Urinary bladder (tissue), 3 donors: ENCODE measurements at regions not wholly inside any gene's neighbourhood (a gene's known extent, or its start where the extent isn't known, plus 50 kb on each side); places are given as distances from the start of the nearest gene placed in this dataset.
"Not testable (repeated sequence)": the region's sequence is repeated elsewhere in the genome, so short reads cannot be mapped to it uniquely, and the experiment has no call there.

ENCODE experiments used
- DNase-seq: peaks from one replicate; pipeline ENCODE4 v3.0.0-alpha.2; 2015; ENCODE audit errors: extremely low spot score
- H3K27ac ChIP-seq: one replicate; pipeline ENCODE4 v1.5.1; 2013; ENCODE audit warnings: low read depth, mild to moderate bottlenecking, moderate library complexity
- H3K36me3 ChIP-seq: one replicate; pipeline ENCODE4 v1.6.1; 2013; ENCODE audit warnings: mild to moderate bottlenecking, moderate library complexity; ENCODE audit not compliant: insufficient read depth
- H3K4me1 ChIP-seq: one replicate; pipeline ENCODE4 v1.6.1; 2013; ENCODE audit warnings: mild to moderate bottlenecking, moderate library complexity; ENCODE audit not compliant: insufficient read depth
- H3K4me3 ChIP-seq: one replicate; pipeline ENCODE4 v1.5.1; 2013; ENCODE audit warnings: low read depth, low read length
- WGBS: extraction: QIAGEN DNeasy Blood & Tissue Kit; methylation state at CpG from one replicate; pipeline ENCODE4 v1.1.7; 2013; 5-methylcytosine and 5-hydroxymethylcytosine counted together
- donor health status: healthy with polysubstance abuse.
- donor health status: healthy.

GRCh38 chr13:78084401-78084800, 165.8 kb upstream of the EDNRB start:
- peak; percentile 14 for DNase-seq
- H3K27ac ChIP-seq: no peak overlapping the region
- WGBS: 33% methylated on average over 1 of the region's 1 CpG
- no peaks in the 10 kb centered on the region for H3K36me3 ChIP-seq
- no peak overlapping the region for H3K4me3 ChIP-seq
- no peaks in the 10 kb centered on the region for H3K4me1 ChIP-seq

DNA sequence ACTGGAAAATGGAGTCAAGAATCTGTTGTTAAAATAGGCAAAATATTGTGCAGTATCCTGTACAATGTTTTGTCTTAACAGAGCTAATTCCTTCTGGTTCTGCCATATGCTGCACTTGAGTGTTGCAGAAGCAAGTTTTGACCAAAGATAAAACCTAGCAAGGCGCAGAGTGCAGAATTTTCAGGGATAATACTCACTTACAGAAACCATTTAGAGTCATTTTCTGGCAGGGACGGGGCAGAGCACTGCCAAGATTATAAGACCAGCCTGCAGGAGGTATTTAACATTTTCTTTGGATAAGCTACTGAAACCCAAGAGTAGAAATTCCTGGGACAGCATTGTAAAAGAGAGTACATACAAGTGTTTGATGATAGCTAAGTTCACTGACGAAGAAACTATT, 159.5 kb upstream of the EDNRB start:
- no peak for DNase-seq
- Histone ChIP-seq H3K36me3 (no peaks in the 10 kb centered on the region), H3K4me3 (no peak overlapping the region), H3K27ac (no peak overlapping the region), H3K4me1 (no peaks in the 10 kb centered on the region)
- 51% methylated on average over 3 of the region's 3 CpGs for WGBS

- 81% methylated on average over 1 of the region's 1 CpG for WGBS
- Histone ChIP-seq H3K4me1 (no peaks in the 10 kb centered on the region), H3K4me3 (no peak overlapping the region), H3K27ac (no peak overlapping the region), H3K36me3 (no peaks in the 10 kb centered on the region)
- no peak for DNase-seq
Measured at GRCh38 chr13:78067290-78067689, 148.7 kb upstream of the EDNRB start.

DNA sequence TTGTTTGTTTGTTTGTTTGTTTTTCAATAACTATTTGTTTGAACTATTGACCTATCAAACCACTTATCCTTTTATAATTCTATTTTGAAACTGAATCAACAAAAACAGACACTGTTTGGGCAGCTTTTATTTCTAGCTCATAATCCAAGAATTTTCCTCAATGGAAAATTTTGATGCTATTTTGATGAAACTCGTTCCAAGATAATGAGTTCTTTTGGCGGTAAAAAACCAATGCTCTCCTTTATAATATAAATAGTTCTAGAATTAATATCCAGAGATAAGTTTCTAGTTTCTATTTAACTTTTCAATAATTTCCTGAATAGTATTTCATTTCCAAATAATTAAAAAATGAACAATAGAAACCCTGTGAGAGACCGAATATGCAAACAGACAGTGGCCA, 146.5 kb upstream of the EDNRB start:
- H3K4me1 ChIP-seq: no peaks in the 10 kb centered on the region
- H3K27ac ChIP-seq: no peak overlapping the region
- H3K36me3 ChIP-seq: no peaks in the 10 kb centered on the region
- DNase-seq: no peak
- WGBS: 62% methylated on average over 3 of the region's 3 CpGs
- no peak overlapping the region for H3K4me3 ChIP-seq

- DNase-seq: no peak
- no peak overlapping the region for H3K4me3 ChIP-seq
- no peaks in the 10 kb centered on the region for H3K36me3 ChIP-seq
- no peak overlapping the region for H3K27ac ChIP-seq
- WGBS: 89% methylated on average over 5 of the region's 5 CpGs
- H3K4me1 ChIP-seq: no peaks in the 10 kb centered on the region
Measured at GRCh38 chr13:78061806-78062205, 143.2 kb upstream of the EDNRB start.

DNA sequence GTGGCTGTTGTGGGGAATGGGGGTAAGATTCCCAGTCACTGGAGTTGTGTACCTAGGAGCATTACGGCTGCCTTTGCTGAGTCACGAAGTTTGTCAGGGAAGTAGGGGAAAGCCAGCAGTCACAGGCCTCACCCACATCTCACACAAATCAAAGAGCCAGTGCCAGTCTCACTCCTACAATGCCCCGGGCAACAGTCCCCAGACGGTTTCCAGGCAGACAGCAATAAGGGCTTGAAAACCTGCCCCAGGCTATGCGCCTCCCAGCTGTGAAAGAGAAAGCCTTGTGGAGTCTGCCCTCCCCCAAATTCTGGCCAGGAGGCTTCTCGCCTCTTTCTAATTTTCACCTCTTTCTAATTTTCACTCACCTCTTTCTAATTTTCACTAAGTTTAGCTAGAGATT, 142.3 kb upstream of the EDNRB start:
- H3K27ac ChIP-seq: no peak overlapping the region
- WGBS: 94% methylated on average over 6 of the region's 6 CpGs

GRCh38 chr13:78056865-78057264, 138.2 kb upstream of the EDNRB start:
- H3K36me3 ChIP-seq, H3K4me3 ChIP-seq, H3K27ac ChIP-seq, H3K4me1 ChIP-seq, DNase-seq: not testable (repeated sequence)
- 97% methylated on average over 2 of the region's 2 CpGs for WGBS

More for the DNA sequence above, 142.3 kb upstream of the EDNRB start:
- no peaks in the 10 kb centered on the region for H3K4me1 ChIP-seq
- no peak for DNase-seq
- H3K4me3 ChIP-seq: no peak overlapping the region
- H3K36me3 ChIP-seq: no peaks in the 10 kb centered on the region

DNA sequence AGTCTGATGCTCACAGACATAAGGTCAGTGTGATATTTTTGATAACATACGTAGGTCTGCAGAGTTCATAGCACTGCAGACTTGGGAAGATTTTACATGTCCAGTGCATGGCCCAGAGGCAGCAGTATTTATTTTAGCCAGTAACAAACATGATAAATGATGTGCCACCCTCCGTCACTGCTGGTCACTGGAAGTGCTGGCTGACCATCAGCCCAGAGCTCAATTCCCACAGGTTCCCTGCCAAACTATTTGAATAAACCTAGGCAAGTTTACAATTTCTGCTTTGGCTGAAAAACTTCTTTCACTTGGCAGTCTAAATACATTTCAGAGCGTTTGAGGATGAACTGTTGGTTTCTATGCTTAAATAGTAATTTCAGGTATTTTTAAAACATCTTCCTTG, 135.5 kb upstream of the EDNRB start:
- 17% methylated on average over 3 of the region's 3 CpGs for WGBS

DNA sequence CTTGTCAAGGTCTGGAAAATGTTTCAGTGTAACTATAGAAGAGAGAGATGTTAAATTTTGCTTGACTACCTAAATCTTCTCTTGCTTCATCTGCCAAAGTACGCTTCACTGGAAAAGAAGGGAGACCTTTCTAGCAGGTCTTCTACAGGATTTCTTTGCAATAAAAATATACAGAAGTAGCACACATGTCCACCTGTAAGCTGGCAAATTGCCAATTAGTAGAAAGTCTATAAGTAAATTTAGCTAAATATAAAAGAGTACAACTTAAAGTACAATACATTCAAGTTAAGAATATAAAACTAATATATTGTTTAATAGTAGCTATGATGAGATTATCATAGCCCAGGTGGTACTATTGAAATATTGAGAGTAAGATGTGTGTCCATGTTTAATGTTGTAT, 128.5 kb upstream of the EDNRB start:
- no peaks in the 10 kb centered on the region for H3K36me3 ChIP-seq
- H3K4me3 ChIP-seq: no peak overlapping the region
- 87% methylated on average over 1 of the region's 1 CpG for WGBS
- H3K27ac ChIP-seq: no peak overlapping the region
- no peak for DNase-seq
- H3K4me1 ChIP-seq: no peaks in the 10 kb centered on the region

More for the DNA sequence above, 135.5 kb upstream of the EDNRB start:
- no peak overlapping the region for H3K4me3 ChIP-seq
- no peaks in the 10 kb centered on the region for H3K4me1 ChIP-seq
- no peaks in the 10 kb centered on the region for H3K36me3 ChIP-seq
- no peak overlapping the region for H3K27ac ChIP-seq
- DNase-seq: no peak

DNA sequence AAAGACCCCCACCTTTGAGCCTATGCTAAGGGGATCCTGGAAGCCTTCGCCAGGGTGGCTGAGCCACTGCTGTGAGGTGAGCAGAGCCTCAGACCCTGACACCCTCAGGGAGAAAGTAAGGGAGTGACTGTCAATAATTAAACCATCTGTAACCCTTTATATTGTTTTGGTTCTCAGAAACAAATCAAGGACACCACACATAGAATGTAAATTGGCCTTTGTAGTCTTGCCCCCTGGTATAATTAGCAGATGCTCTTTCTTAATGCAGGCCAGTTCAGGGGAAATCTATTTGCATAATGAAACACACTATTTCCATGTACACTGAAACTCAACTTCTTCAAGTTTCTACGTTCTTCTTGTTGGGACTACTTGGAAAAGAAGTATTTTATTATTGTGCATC, 127.7 kb upstream of the EDNRB start:
- Histone ChIP-seq H3K36me3 (no peaks in the 10 kb centered on the region), H3K4me3 (no peak overlapping the region), H3K27ac (no peak overlapping the region), H3K4me1 (no peaks in the 10 kb centered on the region)
- DNase-seq: no peak
- whole genome bisulfite sequencing: 44% methylated on average over 2 of the region's 2 CpGs

GRCh38 chr13:78045916-78046315, 127.3 kb upstream of the EDNRB start:
- H3K36me3 ChIP-seq: no peaks in the 10 kb centered on the region
- no peaks in the 10 kb centered on the region for H3K4me1 ChIP-seq
- WGBS: 54% methylated on average over 3 of the region's 3 CpGs
- no peak overlapping the region for H3K27ac ChIP-seq
- no peak for DNase-seq
- no peak overlapping the region for H3K4me3 ChIP-seq

- not testable (repeated sequence) for H3K4me1 ChIP-seq, DNase-seq
Measured at GRCh38 chr13:78041366-78041765, 122.7 kb upstream of the EDNRB start.

GRCh38 chr13:78040205-78040830, 121.7 kb upstream of the EDNRB start:
- Histone ChIP-seq H3K4me3 (no peak overlapping the region), H3K4me1 (no peaks in the 10 kb centered on the region), H3K27ac (no peak overlapping the region), H3K36me3 (no peaks in the 10 kb centered on the region)
- no peak for DNase-seq
- 79% methylated on average over 4 of the region's 4 CpGs for WGBS

More at GRCh38 chr13:78041366-78041765, 122.7 kb upstream of the EDNRB start:
- H3K4me3 ChIP-seq, H3K36me3 ChIP-seq, H3K27ac ChIP-seq: not testable (repeated sequence)
- 99% methylated on average over 3 of the region's 3 CpGs for WGBS

GRCh38 chr13:78036841-78037240, 118.2 kb upstream of the EDNRB start:
- Histone ChIP-seq H3K27ac (no peak overlapping the region), H3K4me1 (no peaks in the 10 kb centered on the region), H3K36me3 (no peaks in the 10 kb centered on the region), H3K4me3 (no peak overlapping the region)
- no peak for DNase-seq

DNA sequence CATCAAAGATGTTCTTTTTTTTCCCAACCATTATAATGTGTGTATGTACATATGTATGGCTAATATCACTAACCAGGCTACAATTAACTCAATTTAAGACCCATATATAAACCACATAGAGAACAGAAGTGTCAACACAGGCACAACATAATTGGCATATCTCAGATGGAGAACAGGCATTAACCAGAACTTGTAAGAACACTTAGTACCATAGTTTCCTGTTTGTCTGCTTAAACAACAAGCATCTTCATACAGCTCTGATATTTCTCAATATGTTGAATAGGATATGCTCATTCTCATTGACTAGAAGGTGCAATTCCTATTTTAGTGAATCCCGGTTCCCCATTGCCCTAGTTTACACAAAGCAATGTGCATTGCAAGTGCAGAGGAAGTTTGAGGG, 116.9 kb upstream of the EDNRB start:
- DNase-seq: no peak
- no peak overlapping the region for H3K27ac ChIP-seq
- H3K4me3 ChIP-seq: no peak overlapping the region
- H3K36me3 ChIP-seq: no peaks in the 10 kb centered on the region
- 79% methylated on average over 1 of the region's 1 CpG for WGBS
- H3K4me1 ChIP-seq: no peaks in the 10 kb centered on the region
